OCI-LY1 (cell line): ENCODE measurements at regions not wholly inside any gene's neighbourhood (a gene's known extent, or its start where the extent isn't known, plus 50 kb on each side); places are given as distances from the start of the nearest gene placed in this dataset.

Experiments
- H2AFZ ChIP-seq: fragments of 200-600 bp; sonication (generic), shearing (Covaris generic); 2 replicates; pipeline ENCODE4 v1.6.0; 2014; ENCODE audit warnings: antibody characterized with exemption, mild to moderate bottlenecking, low read length
- H3F3A ChIP-seq: fragments of 200-600 bp; sonication (generic), shearing (Covaris generic); 2 replicates; pipeline ENCODE4 v1.6.0; 2014; ENCODE audit warnings: mild to moderate bottlenecking, antibody characterized with exemption, low read length, moderate library complexity; ENCODE audit not compliant: insufficient read depth
- H3K27ac ChIP-seq: fragments of 200-600 bp; sonication (generic); 2 replicates; pipeline ENCODE4 v1.5.1; 2014; ENCODE audit warnings: low read length, mixed run types, mild to moderate bottlenecking, low read depth; ENCODE audit not compliant: poor library complexity, severe bottlenecking
- H3K27me3 ChIP-seq: fragments of 200-600 bp; sonication (generic); 2 replicates; pipeline ENCODE4 v1.6.0; 2014; ENCODE audit warnings: antibody characterized with exemption, mild to moderate bottlenecking, low read length, moderate library complexity; ENCODE audit not compliant: insufficient read depth
- H3K36me3 ChIP-seq: fragments of 200-600 bp; sonication (generic); 2 replicates; pipeline ENCODE4 v1.6.1; 2014; ENCODE audit warnings: mild to moderate bottlenecking, antibody characterized with exemption, low read length, moderate library complexity, mixed read lengths; ENCODE audit not compliant: insufficient read depth
- H3K4me1 ChIP-seq: fragments of 200-600 bp; sonication (generic); 2 replicates; pipeline ENCODE4 v1.5.1; 2014; ENCODE audit warnings: mild to moderate bottlenecking, low read length, moderate library complexity; ENCODE audit not compliant: insufficient read depth, severe bottlenecking
- H3K4me2 ChIP-seq: fragments of 200-600 bp; sonication (generic), shearing (Covaris generic); 2 replicates; pipeline ENCODE4 v1.6.1; 2014; ENCODE audit warnings: low read length
- H3K4me3 ChIP-seq: fragments of 200-600 bp; sonication (generic); 2 replicates; pipeline ENCODE4 v1.5.1; 2014; ENCODE audit warnings: low read length, low read depth, mild to moderate bottlenecking, mixed read lengths; ENCODE audit not compliant: poor library complexity, severe bottlenecking
- H3K79me2 ChIP-seq: fragments of 200-600 bp; shearing (Covaris generic); 2 replicates; pipeline ENCODE4 v1.6.1; 2016; ENCODE audit warnings: mixed run types, low read length, mixed read lengths; ENCODE audit not compliant: insufficient read depth
- H3K9ac ChIP-seq: fragments of 200-600 bp; sonication (generic), shearing (Covaris generic); 2 replicates; pipeline ENCODE4 v1.6.1; 2014; ENCODE audit warnings: mild to moderate bottlenecking, low read length, mixed read lengths
- H3K9me2 ChIP-seq: fragments of 200-600 bp; sonication (generic), shearing (Covaris generic); 2 replicates; pipeline ENCODE4 v1.6.1; 2014; ENCODE audit warnings: low read depth, mild to moderate bottlenecking, low read length, mixed read lengths
- H3K9me3 ChIP-seq: fragments of 200-600 bp; shearing (Covaris generic); 2 replicates; pipeline ENCODE4 v1.6.1; 2014; ENCODE audit warnings: low read length, mixed read lengths
- H4K20me1 ChIP-seq: fragments of 200-600 bp; sonication (generic), shearing (Covaris generic); 2 replicates; pipeline ENCODE4 v1.6.0; 2016; ENCODE audit warnings: mild to moderate bottlenecking, low read length; ENCODE audit not compliant: insufficient read depth
- EZH2 ChIP-seq: fragments of 200-600 bp; sonication (generic), shearing (Covaris generic); IDR thresholded peaks from 2 replicates; pipeline ENCODE4 v1.8.0; 2017; ENCODE audit warnings: borderline replicate concordance, mixed run types, mild to moderate bottlenecking, antibody characterized with exemption, low read length, moderate library complexity, mixed read lengths
- TF ChIP-seq, protein P1 (sequence below): fragments of 200-600 bp; sonication (generic), shearing (Covaris generic); IDR thresholded peaks from 2 replicates; pipeline ENCODE4 v1.5.1; 2017; ENCODE audit warnings: mild to moderate bottlenecking, antibody characterized with exemption, low read length, moderate library complexity, mixed read lengths

DNA sequence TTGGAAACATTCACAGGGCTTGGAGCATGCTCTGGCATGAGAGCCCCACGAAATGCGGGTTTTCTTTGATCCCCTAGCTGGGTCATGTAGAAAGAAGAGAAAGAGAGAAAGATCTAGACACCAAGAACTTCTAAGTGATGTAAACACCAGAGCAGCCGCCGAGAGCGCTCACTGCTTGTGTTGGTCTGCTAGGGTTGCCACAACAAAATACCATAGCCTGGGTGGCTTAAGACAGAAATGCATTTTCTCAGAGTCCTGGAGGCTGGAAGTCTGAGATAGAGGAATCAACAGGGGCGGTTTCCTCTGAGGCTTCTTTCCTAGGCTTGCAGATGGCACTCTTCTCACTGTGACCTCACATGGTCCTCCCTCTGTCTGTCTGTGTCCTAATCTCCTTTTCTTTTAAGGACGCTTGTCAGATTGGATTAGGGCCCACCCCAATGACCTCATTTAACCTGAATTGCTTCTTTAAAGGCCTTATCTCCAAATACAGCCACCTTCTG lies 139.5 kb downstream of the CYLD start:
- Histone ChIP-seq H3K4me3 (no peak overlapping the region), H4K20me1 (no peaks in the 10 kb centered on the region), H3K9ac (no peak overlapping the region), H3K4me1 (no peaks in the 10 kb centered on the region), H2AFZ (no peak overlapping the region), H3K27me3 (no peaks in the 10 kb centered on the region), H3K9me2 (no peaks in the 10 kb centered on the region), H3K9me3 (no peaks in the 10 kb centered on the region), H3K79me2 (no peaks in the 10 kb centered on the region), H3K4me2 (no peak overlapping the region), H3K27ac (no peak overlapping the region), H3F3A (no peaks in the 10 kb centered on the region), H3K36me3 (no peaks in the 10 kb centered on the region)
- TF ChIP-seq EZH2, result no peak
- TF ChIP-seq, protein P1, sequence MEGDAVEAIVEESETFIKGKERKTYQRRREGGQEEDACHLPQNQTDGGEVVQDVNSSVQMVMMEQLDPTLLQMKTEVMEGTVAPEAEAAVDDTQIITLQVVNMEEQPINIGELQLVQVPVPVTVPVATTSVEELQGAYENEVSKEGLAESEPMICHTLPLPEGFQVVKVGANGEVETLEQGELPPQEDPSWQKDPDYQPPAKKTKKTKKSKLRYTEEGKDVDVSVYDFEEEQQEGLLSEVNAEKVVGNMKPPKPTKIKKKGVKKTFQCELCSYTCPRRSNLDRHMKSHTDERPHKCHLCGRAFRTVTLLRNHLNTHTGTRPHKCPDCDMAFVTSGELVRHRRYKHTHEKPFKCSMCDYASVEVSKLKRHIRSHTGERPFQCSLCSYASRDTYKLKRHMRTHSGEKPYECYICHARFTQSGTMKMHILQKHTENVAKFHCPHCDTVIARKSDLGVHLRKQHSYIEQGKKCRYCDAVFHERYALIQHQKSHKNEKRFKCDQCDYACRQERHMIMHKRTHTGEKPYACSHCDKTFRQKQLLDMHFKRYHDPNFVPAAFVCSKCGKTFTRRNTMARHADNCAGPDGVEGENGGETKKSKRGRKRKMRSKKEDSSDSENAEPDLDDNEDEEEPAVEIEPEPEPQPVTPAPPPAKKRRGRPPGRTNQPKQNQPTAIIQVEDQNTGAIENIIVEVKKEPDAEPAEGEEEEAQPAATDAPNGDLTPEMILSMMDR, result no peak

DNA sequence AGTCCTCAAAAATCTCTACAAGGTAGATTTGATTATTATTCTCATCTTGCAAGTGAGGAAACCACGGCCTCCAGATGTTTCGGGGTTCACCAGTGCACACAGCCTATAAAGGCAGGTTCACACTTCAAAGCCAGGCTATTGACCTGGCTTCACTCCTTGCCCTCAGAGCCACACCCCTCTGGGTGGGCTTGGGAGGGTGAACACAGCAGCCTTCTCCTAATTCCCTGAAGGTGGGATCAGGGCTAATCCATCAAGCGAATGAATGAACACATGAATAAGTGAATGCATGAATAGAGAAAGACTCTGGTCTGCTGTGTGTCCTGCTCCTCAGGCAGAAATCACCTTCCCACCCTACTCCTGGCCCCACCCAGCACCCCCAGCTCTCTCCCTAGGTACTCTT lies 139.0 kb downstream of the CYLD start:
- H2AFZ ChIP-seq, result no peak overlapping the region
- no peak overlapping the region for H3K27ac ChIP-seq
- no peaks in the 10 kb centered on the region for H3K27me3 ChIP-seq
- H3K9ac ChIP-seq, result no peak overlapping the region
- no peaks in the 10 kb centered on the region for H3K9me2 ChIP-seq
- H4K20me1 ChIP-seq, result no peaks in the 10 kb centered on the region
- no peaks in the 10 kb centered on the region for H3K36me3 ChIP-seq
- no peaks in the 10 kb centered on the region for H3K9me3 ChIP-seq
- TF ChIP-seq, protein P1, result no peak
- TF ChIP-seq EZH2, result no peak
- no peaks in the 10 kb centered on the region for H3K79me2 ChIP-seq
- H3K4me2 ChIP-seq, result no peak overlapping the region
- no peaks in the 10 kb centered on the region for H3F3A ChIP-seq
- no peaks in the 10 kb centered on the region for H3K4me1 ChIP-seq
- H3K4me3 ChIP-seq, result no peak overlapping the region

- Histone ChIP-seq H3K27me3 (no peaks in the 10 kb centered on the region), H3K79me2 (no peaks in the 10 kb centered on the region), H3K4me1 (no peaks in the 10 kb centered on the region), H3K9me3 (no peaks in the 10 kb centered on the region), H3K36me3 (no peaks in the 10 kb centered on the region), H3K4me3 (no peak overlapping the region), H2AFZ (no peak overlapping the region), H3K9me2 (no peaks in the 10 kb centered on the region), H3F3A (no peaks in the 10 kb centered on the region), H4K20me1 (no peaks in the 10 kb centered on the region), H3K9ac (no peak overlapping the region), H3K27ac (no peak overlapping the region), H3K4me2 (no peak overlapping the region)
- TF ChIP-seq EZH2, result no peak
- TF ChIP-seq, protein P1, result no peak
These were observed 138.2 kb downstream of the CYLD start for GRCh38 chr16:50879873-50880695.
